H1 (cell line): ENCODE measurements at regions not wholly inside any gene's neighbourhood (a gene's known extent, or its start where the extent isn't known, plus 50 kb on each side); places are given as distances from the start of the nearest gene placed in this dataset.

Experiments used
- CBX5 ChIP-seq: fragments of 300-800, 300-1000 bp; sonication (generic); IDR thresholded peaks from 2 replicates; pipeline ENCODE4 v1.7.1; 2016; ENCODE audit warnings: antibody characterized with exemption, low read length, low read depth
- EP300 ChIP-seq, 2 experiments: IDR thresholded peaks; 1 replicate in 1 of 2; 2 replicates in 1 of 2; pipeline ENCODE4 v1.6.1; 2011 to 2012; ENCODE audit warnings: low read depth in 2 of 2, low read length in 2 of 2, mild to moderate bottlenecking in 2 of 2, borderline replicate concordance in 1 of 2, inconsistent platforms in 1 of 2, moderate library complexity in 1 of 2
- HDAC6 ChIP-seq: IDR thresholded peaks from one replicate; pipeline ENCODE4 v1.7.1; 2012; ENCODE audit warnings: low read depth, mild to moderate bottlenecking, inconsistent platforms, low read length, moderate library complexity
- POLR2A ChIP-seq, 2 experiments: IDR thresholded peaks; 1 replicate in 1 of 2; 2 replicates in 1 of 2; pipeline ENCODE4 v1.6.1; 2011; ENCODE audit warnings: low read depth in 2 of 2, low read length in 2 of 2, mild to moderate bottlenecking in 2 of 2; ENCODE audit errors: control extremely low read depth in 1 of 2
- POLR2AphosphoS5 ChIP-seq: IDR thresholded peaks from 2 replicates; pipeline ENCODE4 v1.6.1; 2011; ENCODE audit warnings: low read depth, low read length
- RAD21 ChIP-seq, 2 experiments: IDR thresholded peaks in 1 of 2; conservative IDR thresholded peaks in 1 of 2; 2 replicates each; pipeline ENCODE4 v1.6.1; 2011; ENCODE audit warnings: low read depth in 2 of 2, low read length in 2 of 2, improper control_type of control experiment in 1 of 2, inconsistent platforms in 1 of 2, mild to moderate bottlenecking in 1 of 2, moderate library complexity in 1 of 2
- RBBP5 ChIP-seq: IDR thresholded peaks from 2 replicates; pipeline ENCODE4 v1.7.1; 2012; ENCODE audit warnings: low read depth, mild to moderate bottlenecking, inconsistent platforms, low read length, moderate library complexity, borderline replicate concordance
- RNF2 ChIP-seq: fragments of 200-900, 300-1000 bp; sonication (generic); IDR thresholded peaks from 2 replicates; pipeline ENCODE4 v1.7.1; 2016; ENCODE audit warnings: borderline replicate concordance, low read depth, mild to moderate bottlenecking, antibody characterized with exemption, low read length; ENCODE audit not compliant: poor library complexity, severe bottlenecking; ENCODE audit errors: missing control alignments
- SP1 ChIP-seq: IDR thresholded peaks from 2 replicates; pipeline ENCODE4 v1.6.1; 2011; ENCODE audit warnings: low read depth, low read length
- SUZ12 ChIP-seq: fragments of 200-600 bp; sonication (generic); IDR thresholded peaks from 2 replicates; pipeline ENCODE4 v1.6.1; 2012; ENCODE audit warnings: mild to moderate bottlenecking, inconsistent platforms, low read length, moderate library complexity, mixed read lengths
- TEAD4 ChIP-seq: IDR thresholded peaks from 2 replicates; pipeline ENCODE4 v1.6.1; 2012; ENCODE audit warnings: low read depth, low read length, inconsistent platforms, mixed read lengths
- TF ChIP-seq, protein P1 (sequence below), 3 experiments: IDR thresholded peaks; 1 replicate in 2 of 3; 2 replicates in 1 of 3; pipeline versions ENCODE4 v1.5.1 to v1.6.1; 2011; ENCODE audit warnings: low read length in 3 of 3, mild to moderate bottlenecking in 3 of 3, inconsistent platforms in 2 of 3, low read depth in 1 of 3, moderate library complexity in 1 of 3; ENCODE audit not compliant: insufficient read depth in 1 of 3; ENCODE audit errors: control extremely low read depth in 1 of 3

GRCh38 chr22:47445716-47446290 is 683.4 kb downstream of the TBC1D22A start:
- TF ChIP-seq, protein P1, sequence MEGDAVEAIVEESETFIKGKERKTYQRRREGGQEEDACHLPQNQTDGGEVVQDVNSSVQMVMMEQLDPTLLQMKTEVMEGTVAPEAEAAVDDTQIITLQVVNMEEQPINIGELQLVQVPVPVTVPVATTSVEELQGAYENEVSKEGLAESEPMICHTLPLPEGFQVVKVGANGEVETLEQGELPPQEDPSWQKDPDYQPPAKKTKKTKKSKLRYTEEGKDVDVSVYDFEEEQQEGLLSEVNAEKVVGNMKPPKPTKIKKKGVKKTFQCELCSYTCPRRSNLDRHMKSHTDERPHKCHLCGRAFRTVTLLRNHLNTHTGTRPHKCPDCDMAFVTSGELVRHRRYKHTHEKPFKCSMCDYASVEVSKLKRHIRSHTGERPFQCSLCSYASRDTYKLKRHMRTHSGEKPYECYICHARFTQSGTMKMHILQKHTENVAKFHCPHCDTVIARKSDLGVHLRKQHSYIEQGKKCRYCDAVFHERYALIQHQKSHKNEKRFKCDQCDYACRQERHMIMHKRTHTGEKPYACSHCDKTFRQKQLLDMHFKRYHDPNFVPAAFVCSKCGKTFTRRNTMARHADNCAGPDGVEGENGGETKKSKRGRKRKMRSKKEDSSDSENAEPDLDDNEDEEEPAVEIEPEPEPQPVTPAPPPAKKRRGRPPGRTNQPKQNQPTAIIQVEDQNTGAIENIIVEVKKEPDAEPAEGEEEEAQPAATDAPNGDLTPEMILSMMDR (IDR thresholded peaks at IDR 0.05; ENCODE audit: control extremely low read depth in 1 of 3, insufficient read depth in 1 of 3, low read depth in 1 of 3, low read length in 3 of 3) = no peak
- no peak for TF ChIP-seq RAD21 (IDR thresholded peaks at IDR 0.05 in 1 of 2, conservative IDR thresholded peaks at IDR 0.05 in 1 of 2; ENCODE audit: low read depth in 2 of 2, low read length in 2 of 2)
- no peak for TF ChIP-seq RNF2
- no peak for TF ChIP-seq SP1
- no peak for TF ChIP-seq CBX5
- no peak for TF ChIP-seq EP300 (IDR thresholded peaks at IDR 0.05; ENCODE audit: borderline replicate concordance in 1 of 2, low read depth in 2 of 2, low read length in 2 of 2)
- TF ChIP-seq POLR2AphosphoS5 = no peak
- no peak for TF ChIP-seq POLR2A (IDR thresholded peaks at IDR 0.05; ENCODE audit: control extremely low read depth in 1 of 2, low read depth in 2 of 2, low read length in 2 of 2)
- TF ChIP-seq RBBP5 = no peak
- TF ChIP-seq SUZ12 = no peak
- TF ChIP-seq HDAC6 = no peak
- TF ChIP-seq TEAD4 = no peak
